ENCODE measurements at regions not wholly inside any gene's neighbourhood (a gene's known extent, or its start where the extent isn't known, plus 50 kb on each side); places are given as distances from the start of the nearest gene placed in this dataset.

DNA sequence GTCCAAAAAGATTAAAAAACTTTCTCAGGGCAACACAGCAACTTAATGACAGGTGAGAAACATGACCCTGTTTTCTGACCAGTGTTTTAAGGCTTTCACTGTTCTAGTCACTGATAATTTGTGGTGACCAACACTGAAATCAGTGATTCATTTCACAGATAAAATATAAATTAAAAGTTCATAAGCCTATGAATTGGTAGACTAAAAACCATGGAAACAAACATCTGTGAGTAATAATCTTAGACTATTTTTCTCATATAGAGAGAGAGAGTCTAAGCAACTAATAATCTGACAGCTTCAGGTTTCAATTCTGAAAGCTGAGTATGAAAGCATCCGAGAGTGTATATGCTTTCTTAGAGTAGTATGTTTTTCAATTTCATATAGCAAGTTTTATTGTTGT lies 536.9 kb downstream of the ADGRL2 start:
- TF ChIP-seq, protein P1, sequence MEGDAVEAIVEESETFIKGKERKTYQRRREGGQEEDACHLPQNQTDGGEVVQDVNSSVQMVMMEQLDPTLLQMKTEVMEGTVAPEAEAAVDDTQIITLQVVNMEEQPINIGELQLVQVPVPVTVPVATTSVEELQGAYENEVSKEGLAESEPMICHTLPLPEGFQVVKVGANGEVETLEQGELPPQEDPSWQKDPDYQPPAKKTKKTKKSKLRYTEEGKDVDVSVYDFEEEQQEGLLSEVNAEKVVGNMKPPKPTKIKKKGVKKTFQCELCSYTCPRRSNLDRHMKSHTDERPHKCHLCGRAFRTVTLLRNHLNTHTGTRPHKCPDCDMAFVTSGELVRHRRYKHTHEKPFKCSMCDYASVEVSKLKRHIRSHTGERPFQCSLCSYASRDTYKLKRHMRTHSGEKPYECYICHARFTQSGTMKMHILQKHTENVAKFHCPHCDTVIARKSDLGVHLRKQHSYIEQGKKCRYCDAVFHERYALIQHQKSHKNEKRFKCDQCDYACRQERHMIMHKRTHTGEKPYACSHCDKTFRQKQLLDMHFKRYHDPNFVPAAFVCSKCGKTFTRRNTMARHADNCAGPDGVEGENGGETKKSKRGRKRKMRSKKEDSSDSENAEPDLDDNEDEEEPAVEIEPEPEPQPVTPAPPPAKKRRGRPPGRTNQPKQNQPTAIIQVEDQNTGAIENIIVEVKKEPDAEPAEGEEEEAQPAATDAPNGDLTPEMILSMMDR (IDR thresholded peaks at IDR 0.05) = no peak
- TF ChIP-seq POLR2AphosphoS5 (IDR thresholded peaks at IDR 0.05) (no peak), POLR2A (IDR thresholded peaks at IDR 0.05) (no peak)

Measured in upper lobe of left lung (tissue), 4 donors.